ENCODE measurements at regions not wholly inside any gene's neighbourhood (a gene's known extent, or its start where the extent isn't known, plus 50 kb on each side); places are given as distances from the start of the nearest gene placed in this dataset.

GRCh38 chr16:9206156-9206555 lies 114.7 kb downstream of the HAPSTR1 start:
- no peak for DNase-seq (ENCODE audit: low spot score)

GRCh38 chr16:9212621-9213020 lies 121.2 kb downstream of the HAPSTR1 start:
- DNase-seq (ENCODE audit: low spot score): no peak
- ATAC-seq (ENCODE audit: insufficient number of reproducible peaks, low FRiP score, low read depth): no peak

More at GRCh38 chr16:9206156-9206555, 114.7 kb downstream of the HAPSTR1 start:
- TF ChIP-seq CTCF (IDR thresholded peaks at IDR 0.05): no peak
- H3K4me1 ChIP-seq (ENCODE audit: control insufficient read depth in 1 of 2, low read depth in 2 of 2): no peaks in the 10 kb centered on the region
- H3K27me3 ChIP-seq (replicated peaks; ENCODE audit: insufficient read depth): no peaks in the 10 kb centered on the region
- no peaks in the 10 kb centered on the region for H3K36me3 ChIP-seq
- no peaks in the 10 kb centered on the region for H3K9me3 ChIP-seq
- H3K4me3 ChIP-seq: no peak overlapping the region
- ATAC-seq (ENCODE audit: insufficient number of reproducible peaks, low FRiP score, low read depth): no peak
- no peak overlapping the region for H3K27ac ChIP-seq

GRCh38 chr16:9219813-9220212 lies 128.4 kb downstream of the HAPSTR1 start:
- H3K36me3 ChIP-seq: no peaks in the 10 kb centered on the region
- no peak for ATAC-seq (ENCODE audit: insufficient number of reproducible peaks, low FRiP score, low read depth)
- no peaks in the 10 kb centered on the region for H3K9me3 ChIP-seq
- no peak overlapping the region for H3K27ac ChIP-seq
- no peak for DNase-seq (ENCODE audit: low spot score)
- no peak overlapping the region for H3K4me3 ChIP-seq
- no peaks in the 10 kb centered on the region for H3K27me3 ChIP-seq (replicated peaks; ENCODE audit: insufficient read depth)
- no peak for TF ChIP-seq CTCF (IDR thresholded peaks at IDR 0.05)
- H3K4me1 ChIP-seq (ENCODE audit: control insufficient read depth in 1 of 2, low read depth in 2 of 2): no peaks in the 10 kb centered on the region

More at GRCh38 chr16:9212621-9213020, 121.2 kb downstream of the HAPSTR1 start:
- no peak for TF ChIP-seq CTCF (IDR thresholded peaks at IDR 0.05)
- no peak overlapping the region for H3K4me3 ChIP-seq
- no peaks in the 10 kb centered on the region for H3K27me3 ChIP-seq (replicated peaks; ENCODE audit: insufficient read depth)
- H3K36me3 ChIP-seq: no peaks in the 10 kb centered on the region
- H3K27ac ChIP-seq: no peak overlapping the region
- no peaks in the 10 kb centered on the region for H3K4me1 ChIP-seq (ENCODE audit: control insufficient read depth in 1 of 2, low read depth in 2 of 2)
- H3K9me3 ChIP-seq: no peaks in the 10 kb centered on the region

GRCh38 chr16:9225527-9226316 lies 134.3 kb downstream of the HAPSTR1 start:
- Histone ChIP-seq H3K36me3 (no peaks in the 10 kb centered on the region), H3K27ac (no peak overlapping the region), H3K4me1 (ENCODE audit: control insufficient read depth in 1 of 2, low read depth in 2 of 2) (no peaks in the 10 kb centered on the region), H3K27me3 (replicated peaks; ENCODE audit: insufficient read depth) (no peaks in the 10 kb centered on the region), H3K9me3 (no peaks in the 10 kb centered on the region), H3K4me3 (no peak overlapping the region)
- ATAC-seq (ENCODE audit: insufficient number of reproducible peaks, low FRiP score, low read depth): no peak
- TF ChIP-seq CTCF (IDR thresholded peaks at IDR 0.05): no peak
- no peak for DNase-seq (ENCODE audit: low spot score)

- Histone ChIP-seq H3K9me3 (no peaks in the 10 kb centered on the region), H3K36me3 (no peaks in the 10 kb centered on the region), H3K4me1 (ENCODE audit: control insufficient read depth in 1 of 2, low read depth in 2 of 2) (no peaks in the 10 kb centered on the region), H3K4me3 (no peak overlapping the region), H3K27ac (no peak overlapping the region), H3K27me3 (replicated peaks; ENCODE audit: insufficient read depth) (no peaks in the 10 kb centered on the region)
- no peak for TF ChIP-seq CTCF (IDR thresholded peaks at IDR 0.05)
- ATAC-seq (ENCODE audit: insufficient number of reproducible peaks, low FRiP score, low read depth) (no peak), DNase-seq (ENCODE audit: low spot score) (no peak)
Observed at GRCh38 chr16:9226924-9227323, 135.5 kb downstream of the HAPSTR1 start.
